ENCODE measurements at regions not wholly inside any gene's neighbourhood (a gene's known extent, or its start where the extent isn't known, plus 50 kb on each side); places are given as distances from the start of the nearest gene placed in this dataset.

GRCh38 chr6:93086351-93086750 is 333.0 kb downstream of the EPHA7 start (continued):
- no peak for TF ChIP-seq CREB1 (IDR thresholded peaks at IDR 0.05)
- TF ChIP-seq HDAC2 (IDR thresholded peaks at IDR 0.05; ENCODE audit: borderline replicate concordance in 1 of 2, low read depth in 2 of 2, low read length in 2 of 2), result no peak

All from H1 (cell line).